GM19452 (cell line): ENCODE measurements at regions not wholly inside any gene's neighbourhood (a gene's known extent, or its start where the extent isn't known, plus 50 kb on each side); places are given as distances from the start of the nearest gene placed in this dataset.
"Not testable (repeated sequence)": the region's sequence is repeated elsewhere in the genome, so short reads cannot be mapped to it uniquely, and the experiment has no call there.

Source experiments
- ATAC-seq: cut with Tn5 transposase; IDR thresholded peaks from one replicate; pipeline ENCODE4 v1.9.1; 2021; ENCODE audit not compliant: unreplicated experiment

DNA sequence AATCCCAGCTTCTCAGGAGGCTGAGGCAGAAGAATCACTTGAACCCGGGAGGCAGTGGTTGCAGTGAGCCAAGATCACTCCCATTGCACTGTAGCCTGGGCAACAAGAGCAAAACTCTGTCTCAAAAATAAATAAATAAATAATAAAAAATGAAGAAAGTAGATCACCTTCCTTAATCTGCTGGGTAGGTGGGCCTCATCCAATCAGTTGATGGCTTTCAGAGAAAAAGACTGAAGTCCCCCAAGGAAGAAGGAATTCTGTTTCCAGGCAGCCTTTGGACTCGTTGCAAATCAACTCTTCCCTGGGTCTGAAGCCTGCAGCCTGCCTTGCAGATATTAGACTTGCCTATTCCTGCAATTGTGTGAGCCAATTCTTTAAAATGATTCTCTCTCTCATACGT lies 136.5 kb downstream of the TFCP2L1 start:
- ATAC-seq: no peak

DNA sequence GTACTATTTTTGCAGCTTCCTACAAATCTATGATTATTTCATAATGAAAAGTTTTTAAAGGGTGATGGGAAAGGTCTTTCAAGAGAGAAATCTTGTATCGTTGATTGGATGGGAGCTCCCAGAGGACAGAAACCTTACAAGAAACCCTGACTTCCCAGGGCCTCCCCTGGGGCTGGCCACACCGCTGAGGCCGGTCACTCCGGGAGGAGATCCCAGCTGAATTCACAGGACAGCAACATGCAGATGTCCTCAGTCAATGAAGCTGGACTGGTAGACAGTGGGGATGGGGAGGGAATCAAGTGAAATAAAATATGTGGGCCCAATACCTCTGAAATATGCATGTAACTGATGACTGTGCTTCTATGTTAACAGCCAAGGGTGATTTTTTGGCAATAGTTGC lies 135.6 kb downstream of the TFCP2L1 start:
- ATAC-seq: no peak

DNA sequence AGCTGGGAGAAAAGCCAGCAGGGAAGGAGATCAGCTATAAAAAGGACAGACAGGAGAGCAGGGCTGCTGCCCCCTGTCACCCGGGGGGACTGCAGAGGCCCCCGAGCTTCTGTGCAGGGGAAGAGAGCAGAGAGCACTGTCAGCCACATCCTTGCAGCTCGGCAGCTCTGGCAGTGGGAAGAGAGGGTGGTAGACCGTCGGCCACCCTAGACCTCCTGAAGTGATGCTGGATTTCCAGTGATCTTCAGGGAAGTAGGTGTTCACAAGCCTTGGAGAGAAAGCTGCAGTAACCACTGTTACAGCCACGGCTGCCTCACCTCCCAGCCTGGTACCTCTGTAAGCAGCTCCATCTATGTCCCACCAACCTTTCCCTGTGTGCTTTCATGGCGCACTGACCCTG lies 134.9 kb downstream of the TFCP2L1 start:
- ATAC-seq: no peak

DNA sequence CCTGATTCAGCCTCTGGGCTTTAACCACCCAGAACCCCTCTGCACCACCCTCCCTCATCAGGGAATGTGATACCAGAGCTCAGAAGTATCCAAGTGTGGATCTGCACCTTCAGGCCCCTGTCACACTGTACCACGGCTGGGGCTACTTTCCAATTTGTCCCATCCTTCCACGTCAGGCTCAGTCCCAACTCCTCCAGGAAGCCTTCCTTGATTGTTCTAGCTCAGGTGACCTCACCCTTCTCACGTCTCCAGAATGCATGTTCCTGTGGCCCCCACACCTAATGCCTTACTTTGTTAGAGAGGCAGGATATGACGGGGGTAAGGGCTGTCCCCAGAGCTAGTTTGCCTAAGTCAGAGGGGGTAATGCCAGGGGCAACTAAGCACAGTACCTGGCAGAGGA lies 134.3 kb downstream of the TFCP2L1 start:
- ATAC-seq: no peak

DNA sequence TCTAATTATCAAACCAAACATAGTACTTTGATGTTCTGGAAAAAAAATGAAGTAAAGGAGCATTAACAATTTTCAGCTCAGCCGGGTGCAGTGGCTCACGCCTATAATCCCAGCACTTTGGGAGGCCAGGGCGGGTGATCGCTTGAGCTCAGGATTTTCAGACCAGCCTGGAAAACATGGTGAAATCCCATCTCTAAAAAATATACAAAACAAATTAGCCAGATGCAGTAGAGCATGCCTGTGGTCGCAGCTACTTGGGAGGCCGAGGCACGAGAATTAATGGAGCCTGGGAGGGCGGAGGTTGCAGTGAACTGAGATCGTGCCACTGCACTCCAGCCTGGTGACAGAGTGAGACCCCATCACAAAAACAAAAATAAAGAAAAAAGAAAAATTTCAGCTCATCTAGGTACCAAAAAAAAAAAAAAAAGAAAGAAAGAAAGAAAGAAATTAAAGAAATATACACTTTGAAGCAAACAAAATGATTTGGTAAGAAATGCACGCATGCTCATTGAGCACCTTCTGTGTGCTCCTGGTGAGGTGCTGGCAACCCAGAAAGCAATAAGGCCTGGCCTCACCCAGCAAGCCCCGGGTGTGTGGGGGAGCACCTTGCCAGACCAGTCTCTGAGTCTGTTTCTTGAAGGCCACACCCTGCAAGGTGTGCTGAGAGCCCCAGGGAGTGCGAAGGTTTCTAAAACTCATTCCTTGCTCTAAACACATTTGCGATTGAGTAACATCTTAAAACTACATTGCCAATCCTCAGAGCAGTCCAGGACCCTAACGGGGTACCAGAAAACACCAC lies 133.5 kb downstream of the TFCP2L1 start:
- ATAC-seq: no peak

DNA sequence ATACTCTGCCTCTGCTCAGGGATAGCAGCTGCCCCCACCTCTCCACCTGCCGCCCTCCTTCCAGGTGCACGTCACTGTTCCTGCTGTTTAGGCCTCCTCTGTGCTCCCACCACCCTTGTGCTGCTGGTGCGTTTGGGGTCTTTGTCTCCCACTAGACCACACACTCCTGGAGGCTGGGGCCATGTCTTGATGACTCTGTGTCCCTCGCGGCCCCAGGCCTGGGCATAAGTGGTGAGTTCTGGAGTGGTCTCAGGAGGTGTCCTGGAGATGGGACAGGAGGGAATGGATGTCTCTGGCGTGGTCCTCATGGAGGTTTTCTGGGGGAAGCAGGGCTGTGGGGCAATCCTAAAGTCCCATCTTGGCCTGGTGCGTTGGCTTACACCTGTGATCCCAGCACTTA lies 132.1 kb downstream of the TFCP2L1 start:
- ATAC-seq: no peak

DNA sequence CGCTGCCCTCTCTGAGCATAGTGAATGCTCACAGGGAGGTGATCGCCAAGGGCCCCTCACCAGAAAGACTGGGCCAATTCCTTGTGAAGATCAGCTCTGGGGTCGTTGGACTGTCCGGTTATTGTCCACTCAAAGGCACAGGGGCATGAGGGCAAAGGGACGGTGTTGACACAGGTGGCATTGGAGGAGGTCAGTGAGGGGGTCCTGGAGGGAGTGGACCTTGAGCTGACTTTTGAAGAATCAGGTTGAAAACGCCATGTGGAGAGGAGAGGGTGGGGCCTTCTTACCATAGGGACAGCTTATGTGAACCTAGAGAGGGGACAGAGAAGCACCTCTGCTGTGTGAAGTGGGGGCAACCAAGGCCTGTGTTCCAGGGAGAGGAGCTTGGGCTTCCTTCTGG lies 131.5 kb downstream of the TFCP2L1 start:
- ATAC-seq: no peak

DNA sequence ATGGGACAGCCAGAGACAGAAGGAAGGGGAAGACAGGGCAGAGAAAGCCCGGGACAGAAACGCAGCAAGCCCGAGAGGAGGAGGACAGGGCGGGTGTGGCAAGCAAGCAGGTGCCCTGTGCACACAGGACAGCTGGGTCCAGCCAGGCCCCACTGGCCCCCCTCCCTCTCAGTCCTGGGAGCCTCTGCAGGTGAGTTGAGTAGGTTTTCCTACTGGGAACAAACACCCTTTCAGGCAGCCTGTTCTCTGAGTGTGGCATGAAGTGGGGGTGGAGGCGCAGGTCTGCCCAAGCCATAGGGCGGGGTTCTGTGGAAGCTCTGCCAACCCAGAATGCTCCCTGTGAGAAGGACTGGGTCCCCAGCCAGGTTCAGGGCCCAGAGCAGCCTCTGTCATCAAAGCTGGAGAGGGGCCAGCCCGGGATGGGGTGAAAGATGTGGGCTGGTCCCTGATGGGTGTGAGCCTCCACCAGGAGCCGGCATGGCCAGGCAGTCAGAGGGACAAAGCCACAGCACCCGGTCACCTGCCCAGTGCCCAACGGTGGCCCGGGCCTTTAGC lies 129.4 kb downstream of the TFCP2L1 start:
- no peak for ATAC-seq

DNA sequence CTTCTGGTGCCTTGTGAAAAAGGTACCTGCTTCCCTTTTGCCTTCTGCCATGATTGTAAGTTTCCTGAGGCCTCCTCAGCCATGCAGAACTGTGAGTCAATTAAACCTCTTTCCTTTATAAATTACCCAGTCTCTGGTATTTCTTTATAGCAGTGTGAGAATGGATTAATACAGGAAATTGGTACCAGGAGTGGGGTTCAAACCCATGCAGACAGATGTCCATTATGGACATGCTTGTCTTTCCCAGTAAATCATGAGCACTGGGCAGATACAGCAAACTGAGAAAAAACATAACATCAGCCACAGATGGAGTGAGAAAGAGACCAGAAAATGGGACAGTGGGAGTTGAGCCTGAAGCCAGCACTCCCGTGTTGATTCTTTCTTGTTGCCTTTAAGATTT lies 127.5 kb downstream of the TFCP2L1 start:
- not testable (repeated sequence) for ATAC-seq

DNA sequence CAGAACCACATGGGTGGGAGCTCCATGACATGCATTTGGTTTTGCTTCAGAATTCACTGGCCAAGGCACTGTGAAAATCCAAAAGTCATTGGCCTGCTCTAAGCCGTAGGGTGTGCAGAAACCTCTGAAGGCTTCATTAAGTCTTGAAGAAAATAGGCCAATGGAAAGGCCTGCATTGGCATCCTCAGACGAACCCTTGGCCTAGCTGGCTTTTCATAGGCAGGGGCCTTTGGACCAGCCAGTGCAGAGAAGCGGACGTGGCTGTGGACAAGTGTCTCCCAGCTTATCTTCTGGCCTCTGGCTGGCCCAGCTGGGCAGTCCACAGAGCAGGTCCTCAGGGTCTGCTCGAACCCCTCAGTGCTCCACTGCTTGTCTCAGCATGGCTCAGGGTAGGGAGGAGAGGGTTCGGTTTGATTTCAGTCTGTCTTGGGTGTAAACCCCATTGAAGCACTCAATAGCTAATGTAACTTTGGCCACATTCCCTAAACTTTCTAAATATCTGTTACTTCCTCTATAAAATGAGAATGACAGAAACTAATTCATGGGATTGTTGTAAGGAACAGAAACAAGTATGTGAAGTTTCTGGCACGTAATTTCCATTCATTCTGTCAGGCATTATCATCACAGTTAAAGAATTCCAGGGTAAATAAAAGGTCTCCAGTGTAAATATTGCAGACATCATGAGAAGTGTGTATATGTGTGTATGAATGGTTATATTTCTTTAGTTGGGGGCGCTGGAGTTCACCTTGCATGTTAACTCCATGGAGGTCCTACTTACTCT lies 125.5 kb downstream of the TFCP2L1 start:
- no peak for ATAC-seq

DNA sequence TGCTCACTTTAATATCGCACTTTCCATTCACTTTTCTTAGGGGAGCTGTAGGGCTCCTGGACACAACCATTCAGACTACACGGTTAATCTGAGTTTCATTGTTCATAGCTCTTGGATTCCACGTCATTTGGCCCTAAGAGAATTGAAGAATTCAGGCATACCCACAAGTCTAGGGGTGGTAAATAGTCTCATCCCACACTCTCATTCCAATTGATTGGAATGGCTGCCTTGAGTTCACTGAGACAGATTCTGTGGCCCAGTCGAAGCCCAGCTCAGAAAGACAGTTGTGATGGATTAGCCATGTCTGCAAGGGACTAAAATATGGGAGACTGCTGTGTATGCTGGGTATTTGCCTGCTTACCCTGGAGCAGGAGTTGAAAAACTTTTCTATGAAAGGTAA lies 124.6 kb downstream of the TFCP2L1 start:
- ATAC-seq: no peak

DNA sequence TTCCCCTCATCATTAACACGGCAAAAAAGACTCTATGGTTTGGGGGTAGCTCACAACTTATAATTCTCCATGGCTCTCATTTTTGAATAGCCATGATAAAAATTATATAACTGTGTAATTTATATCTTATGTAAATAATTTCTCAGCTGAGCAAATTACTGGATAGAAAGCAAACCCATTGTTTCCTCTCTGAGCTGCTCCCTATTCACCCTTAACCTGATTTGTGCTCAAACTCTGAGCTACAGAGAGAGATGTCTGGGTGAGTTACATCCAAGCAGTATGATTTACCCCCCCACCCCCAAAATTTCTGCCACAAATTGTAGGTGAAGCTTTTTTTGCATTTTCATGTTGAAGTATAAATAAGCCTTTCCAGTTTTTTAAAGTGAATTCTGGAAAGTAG lies 123.7 kb downstream of the TFCP2L1 start:
- no peak for ATAC-seq

DNA sequence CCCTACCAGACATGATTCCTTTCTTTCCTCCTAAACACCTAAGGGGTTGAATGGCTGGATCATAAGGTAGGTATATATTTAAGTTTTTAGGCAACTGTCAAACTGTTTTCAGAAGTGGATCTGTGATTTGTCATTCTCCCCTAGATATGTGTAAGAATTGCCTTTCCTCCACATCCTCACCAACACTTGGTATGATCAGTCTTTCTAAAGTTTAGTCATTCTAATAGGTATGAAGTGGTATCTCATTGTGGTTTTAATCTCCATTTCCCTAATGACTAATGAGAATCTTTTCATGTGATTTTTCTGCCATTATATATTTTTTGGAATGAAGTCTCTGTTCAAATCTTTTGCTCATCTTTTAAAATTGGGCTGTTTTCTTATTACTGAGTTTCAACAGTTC lies 122.1 kb downstream of the TFCP2L1 start:
- no peak for ATAC-seq

DNA sequence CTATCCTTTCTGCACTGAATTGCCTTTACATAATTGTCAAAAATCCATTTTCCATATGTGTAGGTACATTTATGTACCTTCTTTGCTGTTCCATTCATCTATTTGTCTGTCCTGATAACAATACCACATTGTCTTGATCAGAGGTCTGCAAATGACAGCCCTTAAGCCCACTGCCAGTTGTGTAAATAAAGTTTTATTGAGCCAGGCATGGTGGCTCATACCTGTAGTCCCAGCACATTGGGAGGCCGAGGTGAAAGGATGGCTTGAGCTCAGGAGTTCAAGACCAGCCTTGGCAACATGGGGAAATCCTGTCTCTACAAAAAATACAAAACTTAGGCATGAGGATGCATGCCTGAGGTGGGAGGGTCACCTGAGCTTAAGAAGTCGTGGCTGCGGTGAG lies 121.0 kb downstream of the TFCP2L1 start:
- no peak for ATAC-seq

DNA sequence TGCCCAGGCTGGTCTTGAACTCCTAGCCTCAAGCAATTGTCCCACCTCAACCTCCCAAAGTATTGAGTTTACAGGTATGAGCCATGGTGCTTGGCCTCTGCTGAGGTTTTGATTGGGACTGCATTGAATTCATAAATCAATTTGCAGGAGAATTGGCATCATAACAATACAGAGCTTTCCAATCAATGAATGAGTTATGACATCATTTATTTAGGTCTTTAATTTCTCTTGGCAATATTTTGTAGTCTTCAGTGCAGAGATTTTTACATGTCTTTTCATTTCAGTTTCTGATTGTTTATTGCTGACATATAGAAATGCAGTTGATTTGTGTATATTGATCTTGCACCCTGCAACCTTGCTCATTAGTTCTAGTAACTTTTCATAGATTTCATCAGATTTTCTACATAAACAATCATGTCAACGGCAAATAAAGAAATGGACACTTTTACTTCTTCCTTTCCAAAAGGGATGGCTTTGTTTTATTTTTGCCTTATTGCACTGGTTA lies 119.9 kb downstream of the TFCP2L1 start:
- ATAC-seq: no peak
